ENCODE measurements at regions not wholly inside any gene's neighbourhood (a gene's known extent, or its start where the extent isn't known, plus 50 kb on each side); places are given as distances from the start of the nearest gene placed in this dataset.

GRCh38 chr1:13951793-13952751 is 252.1 kb downstream of the PRDM2 start:
- no peaks in the 10 kb centered on the region for H3K36me3 ChIP-seq
- DNase-seq (ENCODE audit: low spot score in 2 of 2) = no peak
- H3K27me3 ChIP-seq = no peaks in the 10 kb centered on the region
- H3K4me1 ChIP-seq = peaks cover 18% of the 10 kb centered on the region
- H3K9me3 ChIP-seq = no peaks in the 10 kb centered on the region
- peak overlapping the region; percentile 53 for H3K27ac ChIP-seq
- TF ChIP-seq POLR2A (IDR thresholded peaks at IDR 0.05) = no peak
- TF ChIP-seq POLR2AphosphoS5 (IDR thresholded peaks at IDR 0.05) = no peak
- TF ChIP-seq EP300 (IDR thresholded peaks at IDR 0.05) = no peak
- TF ChIP-seq CTCF (IDR thresholded peaks at IDR 0.05) = no peak
- H3K4me3 ChIP-seq = no peak overlapping the region
- 72% methylated on average over 4 of the region's 4 CpGs for WGBS

GRCh38 chr1:13952985-13953384 is 253.0 kb downstream of the PRDM2 start:
- H3K27ac ChIP-seq = peak overlapping the region; percentile 53
- DNase-seq (ENCODE audit: low spot score in 2 of 2) = no peak
- H3K9me3 ChIP-seq = no peaks in the 10 kb centered on the region
- WGBS = 92% methylated on average over 5 of the region's 5 CpGs
- no peaks in the 10 kb centered on the region for H3K36me3 ChIP-seq
- TF ChIP-seq POLR2A (IDR thresholded peaks at IDR 0.05) (no peak), CTCF (IDR thresholded peaks at IDR 0.05) (no peak), POLR2AphosphoS5 (IDR thresholded peaks at IDR 0.05) (no peak), EP300 (IDR thresholded peaks at IDR 0.05) (no peak)
- H3K27me3 ChIP-seq = no peaks in the 10 kb centered on the region
- peaks cover 18% of the 10 kb centered on the region for H3K4me1 ChIP-seq
- no peak overlapping the region for H3K4me3 ChIP-seq

- DNase-seq (ENCODE audit: low spot score in 2 of 2) = no peak
- Histone ChIP-seq H3K4me3 (no peak overlapping the region), H3K9me3 (no peaks in the 10 kb centered on the region), H3K4me1 (peaks cover 11% of the 10 kb centered on the region), H3K36me3 (no peaks in the 10 kb centered on the region), H3K27me3 (no peaks in the 10 kb centered on the region), H3K27ac (no peak overlapping the region)
- no peak for TF ChIP-seq EP300 (IDR thresholded peaks at IDR 0.05)
- WGBS = 32% methylated on average over 4 of the region's 4 CpGs
These were observed 256.4 kb downstream of the PRDM2 start for GRCh38 chr1:13956393-13956792.

- H3K4me1 ChIP-seq = no peaks in the 10 kb centered on the region
- WGBS = 3% methylated on average over 10 of the region's 12 CpGs
These were observed 260.5 kb downstream of the PRDM2 start for GRCh38 chr1:13960375-13960987.

GRCh38 chr1:13964768-13965167 is 264.8 kb downstream of the PRDM2 start:
- no peak overlapping the region for H3K27ac ChIP-seq
- WGBS = 78% methylated on average over 4 of the region's 4 CpGs
- H3K9me3 ChIP-seq = no peaks in the 10 kb centered on the region
- DNase-seq (ENCODE audit: low spot score in 2 of 2) = no peak
- no peak overlapping the region for H3K4me3 ChIP-seq
- H3K4me1 ChIP-seq = peaks cover 5% of the 10 kb centered on the region
- TF ChIP-seq CTCF (IDR thresholded peaks at IDR 0.05) (no peak), POLR2A (IDR thresholded peaks at IDR 0.05) (no peak), POLR2AphosphoS5 (IDR thresholded peaks at IDR 0.05) (no peak), EP300 (IDR thresholded peaks at IDR 0.05) (no peak)
- H3K27me3 ChIP-seq = no peaks in the 10 kb centered on the region
- no peaks in the 10 kb centered on the region for H3K36me3 ChIP-seq

More at GRCh38 chr1:13960375-13960987, 260.5 kb downstream of the PRDM2 start:
- Histone ChIP-seq H3K27me3 (no peaks in the 10 kb centered on the region), H3K4me3 (no peak overlapping the region), H3K36me3 (no peaks in the 10 kb centered on the region), H3K9me3 (no peaks in the 10 kb centered on the region), H3K27ac (no peak overlapping the region)
- TF ChIP-seq EP300 (IDR thresholded peaks at IDR 0.05) (no peak), CTCF (IDR thresholded peaks at IDR 0.05) (peak; percentile 87 to 88), POLR2A (IDR thresholded peaks at IDR 0.05) (no peak), POLR2AphosphoS5 (IDR thresholded peaks at IDR 0.05) (no peak)
- peak in 1 of 2 donors; percentile 81 for DNase-seq (ENCODE audit: low spot score in 2 of 2)
